H1 (cell line): ENCODE measurements at regions not wholly inside any gene's neighbourhood (a gene's known extent, or its start where the extent isn't known, plus 50 kb on each side); places are given as distances from the start of the nearest gene placed in this dataset.

Experiments used
- CTCF ChIA-PET: fragments of 300-600 bp; sonication (Branson Sonifier 250); formaldehyde crosslinking; loops from one replicate; lab custom pipeline; 2021; ENCODE audit not compliant: partially characterized antibody; lab: Charles Lee
- POLR2A ChIA-PET: fragments of 300-600 bp; sonication (Branson Sonifier 250); formaldehyde crosslinking; loops from one replicate; lab custom pipeline; 2021; ENCODE audit warnings: inconsistent platforms; ENCODE audit not compliant: partially characterized antibody; lab: Charles Lee
- DNase-seq, 2 experiments: peaks; one replicate each; pipeline versions ENCODE4 v3.0.0 to v3.0.0-alpha.2; 2010 to 2022; ENCODE audit warnings: low spot score in 2 of 2, low read depth in 1 of 2, mixed read lengths in 1 of 2
- FAIRE-seq: peaks from 2 replicates; lab custom pipeline; 2011; peaks lifted over from hg19 to GRCh38; lab: Jason Lieb, UNC
- H2AFZ ChIP-seq: 2 replicates; pipeline ENCODE4 v1.8.1; 2012; ENCODE audit warnings: low read length, inconsistent platforms
- H2AK5ac ChIP-seq: 2 replicates; pipeline ENCODE4 v1.6.1; 2013; ENCODE audit warnings: low read depth, low read length
- H2BK120ac ChIP-seq: replicated peaks from 2 replicates; pipeline ENCODE3; 2013; ENCODE audit warnings: low read depth, low read length, inconsistent platforms
- H2BK12ac ChIP-seq: 2 replicates; pipeline ENCODE4 v1.6.1; 2013; ENCODE audit warnings: low read depth, low read length
- H2BK15ac ChIP-seq: 2 replicates; pipeline ENCODE4 v1.6.1; 2013; ENCODE audit warnings: low read length
- H2BK20ac ChIP-seq: 2 replicates; pipeline ENCODE4 v1.6.1; 2013; ENCODE audit warnings: low read length
- H2BK5ac ChIP-seq: 2 replicates; pipeline ENCODE4 v1.6.1; 2013; ENCODE audit warnings: low read depth, low read length
- H3K14ac ChIP-seq: 2 replicates; pipeline ENCODE4 v1.6.1; 2013; ENCODE audit warnings: inconsistent platforms; ENCODE audit not compliant: insufficient read length
- H3K18ac ChIP-seq: 2 replicates; pipeline ENCODE4 v1.6.1; 2013; ENCODE audit warnings: low read length; ENCODE audit errors: extremely low read depth
- H3K23ac ChIP-seq: 2 replicates; pipeline ENCODE4 v1.6.1; 2013; ENCODE audit warnings: inconsistent platforms; ENCODE audit not compliant: insufficient read length
- H3K23me2 ChIP-seq: 2 replicates; pipeline ENCODE4 v1.6.1; 2013; ENCODE audit warnings: low read depth, low read length
- H3K27ac ChIP-seq: 2 replicates; pipeline ENCODE4 v1.6.1; 2011; ENCODE audit warnings: low read depth, low read length, inconsistent platforms
- H3K27me3 ChIP-seq, 4 experiments: replicated peaks in 1 of 4; 1 replicate in 1 of 4; 2 replicates in 3 of 4; pipeline versions ENCODE4 v1.6.1 to v1.8.1; 2011 to 2013; ENCODE audit warnings: low read length in 3 of 4, mild to moderate bottlenecking in 3 of 4, inconsistent platforms in 2 of 4, mixed read lengths in 2 of 4, moderate library complexity in 1 of 4; ENCODE audit not compliant: control insufficient read depth in 3 of 4, insufficient read depth in 3 of 4; ENCODE audit errors: extremely low read depth in 1 of 4
- H3K36me3 ChIP-seq, 4 experiments: 2 replicates each; pipeline versions ENCODE4 v1.6.1 to v1.8.1; 2011 to 2013; ENCODE audit warnings: mild to moderate bottlenecking in 4 of 4, low read length in 3 of 4, moderate library complexity in 2 of 4, control low read depth in 1 of 4, inconsistent platforms in 1 of 4; ENCODE audit not compliant: insufficient read depth in 4 of 4, control insufficient read depth in 2 of 4
- H3K4ac ChIP-seq: replicated peaks from 2 replicates; pipeline ENCODE3; 2013; ENCODE audit warnings: low read length, low read depth, mixed read lengths, inconsistent platforms; ENCODE audit not compliant: insufficient read length
- H3K4me1 ChIP-seq, 4 experiments: replicated peaks in 1 of 4; 1 replicate in 1 of 4; 2 replicates in 3 of 4; pipeline versions ENCODE4 v1.6.1 to v1.8.1; 2011 to 2013; ENCODE audit warnings: low read length in 3 of 4, inconsistent platforms in 2 of 4, mixed read lengths in 1 of 4; ENCODE audit not compliant: insufficient read depth in 4 of 4, control insufficient read depth in 3 of 4
- H3K4me2 ChIP-seq, 2 experiments: 2 replicates each; pipeline versions ENCODE4 v1.6.1 to v1.8.1; 2011 to 2013; ENCODE audit warnings: low read depth in 2 of 2, low read length in 2 of 2, control low read depth in 1 of 2, inconsistent platforms in 1 of 2, mild to moderate bottlenecking in 1 of 2; ENCODE audit not compliant: insufficient read depth in 1 of 2
- H3K4me3 ChIP-seq, 4 experiments: fragments of 200-600, 300-600 bp in 1 of 4; sonication (generic), shearing (Covaris generic), sonication (Bioruptor Twin) in 1 of 4; 2 replicates each; pipeline versions ENCODE4 v1.5.1 to v1.8.1; 2011 to 2016; ENCODE audit warnings: low read length in 4 of 4, low read depth in 3 of 4, control low read depth in 2 of 4, inconsistent platforms in 2 of 4, mild to moderate bottlenecking in 2 of 4, mixed read lengths in 1 of 4, moderate library complexity in 1 of 4; ENCODE audit not compliant: insufficient read depth in 2 of 4; ENCODE audit errors: extremely low read depth in 1 of 4
- H3K56ac ChIP-seq: replicated peaks from 2 replicates; pipeline ENCODE3; 2013; ENCODE audit warnings: low read depth, mild to moderate bottlenecking, mixed read lengths, low read length, inconsistent platforms; ENCODE audit not compliant: insufficient read length
- H3K79me1 ChIP-seq: 2 replicates; pipeline ENCODE4 v1.6.1; 2013; ENCODE audit warnings: low read depth, low read length, control low read depth
- H3K79me2 ChIP-seq, 2 experiments: 2 replicates each; pipeline versions ENCODE4 v1.6.1 to v1.8.1; 2012 to 2013; ENCODE audit warnings: low read length in 2 of 2, mild to moderate bottlenecking in 2 of 2, inconsistent platforms in 1 of 2; ENCODE audit not compliant: insufficient read depth in 2 of 2, control insufficient read depth in 1 of 2
- H3K9ac ChIP-seq, 4 experiments: replicated peaks in 1 of 4; 1 replicate in 1 of 4; 2 replicates in 3 of 4; pipeline versions ENCODE4 v1.6.1 to v1.8.1; 2011 to 2013; ENCODE audit warnings: low read depth in 3 of 4, low read length in 3 of 4, control low read depth in 2 of 4, mild to moderate bottlenecking in 2 of 4, moderate library complexity in 2 of 4, inconsistent platforms in 1 of 4; ENCODE audit errors: extremely low read depth in 1 of 4
- H3K9me3 ChIP-seq, 2 experiments: 2 replicates each; pipeline versions ENCODE4 v1.6.1 to v1.8.1; 2012 to 2013; ENCODE audit warnings: mild to moderate bottlenecking in 2 of 2, moderate library complexity in 2 of 2, control low read depth in 1 of 2, inconsistent platforms in 1 of 2, low read depth in 1 of 2, low read length in 1 of 2, mixed read lengths in 1 of 2; ENCODE audit not compliant: insufficient read depth in 2 of 2
- H4K20me1 ChIP-seq, 2 experiments: replicated peaks in 1 of 2; 2 replicates each; pipeline versions ENCODE3 to v1.8.1; 2011 to 2013; ENCODE audit warnings: inconsistent platforms in 2 of 2, low read length in 2 of 2, mild to moderate bottlenecking in 1 of 2; ENCODE audit not compliant: insufficient read depth in 2 of 2, control insufficient read depth in 1 of 2
- H4K5ac ChIP-seq: 2 replicates; pipeline ENCODE4 v1.6.1; 2013; ENCODE audit warnings: low read length, low read depth, mixed read lengths, inconsistent platforms; ENCODE audit not compliant: insufficient read length
- H4K8ac ChIP-seq: 2 replicates; pipeline ENCODE4 v1.8.0; 2013; ENCODE audit warnings: mild to moderate bottlenecking, moderate library complexity, low read length, inconsistent platforms; ENCODE audit not compliant: insufficient read depth; ENCODE audit errors: extremely low read depth
- H4K91ac ChIP-seq: replicated peaks from 2 replicates; pipeline ENCODE3; 2013; ENCODE audit warnings: low read length, mixed read lengths, inconsistent platforms; ENCODE audit not compliant: insufficient read length
- CHD2 ChIP-seq: IDR thresholded peaks from 2 replicates; pipeline ENCODE4 v1.6.1; 2012; ENCODE audit warnings: low read length, improper control_type of control experiment
- NRF1 ChIP-seq: IDR thresholded peaks from 2 replicates; pipeline ENCODE4 v1.6.1; 2011; ENCODE audit warnings: mild to moderate bottlenecking, low read depth, low read length, improper control_type of control experiment
- PHF8 ChIP-seq: fragments of 200-600 bp; sonication (generic); conservative IDR thresholded peaks from 2 replicates; pipeline ENCODE4 v1.7.1; 2012; ENCODE audit warnings: low read depth, mild to moderate bottlenecking, inconsistent platforms, low read length, moderate library complexity
- WGBS, 2 experiments: shearing (Covaris generic) in 1 of 2; methylation state at CpG; one replicate each; pipeline versions ENCODE4 v1.1.6 to v1.1.7; 2013 to 2015; ENCODE audit warnings: low lambda C conversion rate in 2 of 2, mixed read lengths in 2 of 2, inconsistent platforms in 1 of 2, low coverage in 1 of 2, missing lambda C conversion rate in 1 of 2; ENCODE audit not compliant: insufficient replicate concordance in 2 of 2, insufficient coverage in 1 of 2, insufficient read length in 1 of 2; ENCODE audit errors: extremely low coverage in 1 of 2, missing lambda C conversion rate in 1 of 2; 5-methylcytosine and 5-hydroxymethylcytosine counted together

DNA sequence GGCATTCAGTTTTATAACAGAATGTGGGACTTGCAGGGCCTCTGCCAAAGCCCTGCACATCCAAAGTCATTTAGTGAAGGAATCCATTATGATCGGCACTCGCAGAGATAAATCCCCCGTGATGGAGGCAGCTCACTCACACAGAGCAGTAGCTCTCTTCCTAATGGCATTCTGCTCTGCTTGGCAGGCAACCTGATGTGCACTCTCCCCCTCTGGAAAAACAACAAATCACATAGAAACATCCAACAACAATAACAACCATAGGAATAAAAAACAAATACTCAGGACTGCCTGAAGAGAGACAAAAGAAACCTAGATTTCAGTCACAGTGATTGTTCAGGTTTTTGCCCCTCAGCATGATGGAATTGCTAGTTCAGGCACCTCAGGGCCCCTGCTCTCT, 59.7 kb downstream of the NAA11 start:
- WGBS, 2 experiments, result 97% methylated on average over 3 of the region's 3 CpGs; no CpG with 5 or more reads in 1 of the 2 experiments
- TF ChIP-seq NRF1, result no peak
- TF ChIP-seq CHD2, result no peak
- TF ChIP-seq PHF8, result no peak

More for the DNA sequence above, 59.7 kb downstream of the NAA11 start:
- Histone ChIP-seq H3K4me2 (no peak overlapping the region), H3K18ac (no peak overlapping the region), H4K91ac (no peak overlapping the region), H4K5ac (no peak overlapping the region), H2BK12ac (no peak overlapping the region), H3K27me3 (peaks cover 0 to 1% (median 0%) of the 10 kb centered on the region in 4 experiments; a peak in 1 of 7 replicates), H2AFZ (no peak overlapping the region), H2BK5ac (no peak overlapping the region), H3K4ac (no peak overlapping the region), H3K4me3 (no peak overlapping the region), H3K23ac (no peak overlapping the region), H2BK20ac (no peak overlapping the region), H2BK15ac (no peak overlapping the region), H4K8ac (no peak overlapping the region), H3K56ac (no peak overlapping the region), H3K79me2 (no peaks in the 10 kb centered on the region), H3K27ac (no peak overlapping the region), H3K23me2 (no peaks in the 10 kb centered on the region), H2AK5ac (no peak overlapping the region), H3K36me3 (no peaks in the 10 kb centered on the region), H3K79me1 (no peaks in the 10 kb centered on the region), H2BK120ac (no peak overlapping the region), H3K4me1 (no peaks in the 10 kb centered on the region), H3K9me3 (no peaks in the 10 kb centered on the region), H4K20me1 (no peaks in the 10 kb centered on the region), H3K14ac (no peak overlapping the region), H3K9ac (no peak overlapping the region)
- FAIRE-seq (no peak), DNase-seq (no peak)
- ChIA-PET POLR2A (no interaction called here), CTCF (no interaction called here)
